Stimulated activated CD8-positive, alpha-beta memory T cell treated with anti-CD3 and anti-CD28 coated beads, Interleukin-15, amount 100 ng/mL, for 48 hours (primary cell): ENCODE measurements at regions not wholly inside any gene's neighbourhood (a gene's known extent, or its start where the extent isn't known, plus 50 kb on each side); places are given as distances from the start of the nearest gene placed in this dataset.

Experiments used
- DNase-seq, 2 donors: peaks; one replicate each; pipeline ENCODE4 v3.0.0-alpha.2; 2020; ENCODE audit warnings: low read depth in 2 of 2

- no peak for DNase-seq
Measured at GRCh38 chr9:13990331-13990730, 323.6 kb downstream of the NFIB start.

- DNase-seq = no peak
Measured at GRCh38 chr9:13988944-13989343, 325.0 kb downstream of the NFIB start.

- no peak for DNase-seq
Measured at GRCh38 chr9:13983607-13984006, 330.3 kb downstream of the NFIB start.

GRCh38 chr9:13979941-13980318, 334.0 kb downstream of the NFIB start:
- DNase-seq = no peak

- no peak for DNase-seq
Measured at GRCh38 chr9:13975611-13976290, 338.2 kb downstream of the NFIB start.

- DNase-seq = no peak
Measured at GRCh38 chr9:13974891-13975290, 339.1 kb downstream of the NFIB start.

GRCh38 chr9:13971966-13972655, 341.8 kb downstream of the NFIB start:
- DNase-seq = no peak

GRCh38 chr9:13971415-13971814, 342.5 kb downstream of the NFIB start:
- DNase-seq = no peak

- DNase-seq = no peak
Measured at GRCh38 chr9:13970426-13970825, 343.5 kb downstream of the NFIB start.

GRCh38 chr9:13970018-13970417, 343.9 kb downstream of the NFIB start:
- no peak for DNase-seq

GRCh38 chr9:13967438-13967837, 346.5 kb downstream of the NFIB start:
- DNase-seq = no peak

GRCh38 chr9:13967011-13967410, 346.9 kb downstream of the NFIB start:
- DNase-seq = no peak

GRCh38 chr9:13963005-13963653, 350.8 kb downstream of the NFIB start:
- no peak for DNase-seq

- DNase-seq = no peak
Measured at GRCh38 chr9:13962006-13962405, 351.9 kb downstream of the NFIB start.

- DNase-seq = no peak
Measured at GRCh38 chr9:13960011-13960765, 353.8 kb downstream of the NFIB start.

- no peak for DNase-seq
Measured at GRCh38 chr9:13958672-13959071, 355.3 kb downstream of the NFIB start.

GRCh38 chr9:13957089-13957488, 356.9 kb downstream of the NFIB start:
- DNase-seq = no peak

GRCh38 chr9:13956107-13956506, 357.8 kb downstream of the NFIB start:
- no peak for DNase-seq

- no peak for DNase-seq
Measured at GRCh38 chr9:13952906-13953305, 361.0 kb downstream of the NFIB start.

- no peak for DNase-seq
Measured at GRCh38 chr9:13948037-13948436, 365.9 kb downstream of the NFIB start.

GRCh38 chr9:13943176-13943575, 370.8 kb downstream of the NFIB start:
- DNase-seq = no peak

- DNase-seq = peak in 1 of 2 donors; percentile 17
Measured at GRCh38 chr9:13942695-13943094, 371.2 kb downstream of the NFIB start.
